ENCODE measurements at regions not wholly inside any gene's neighbourhood (a gene's known extent, or its start where the extent isn't known, plus 50 kb on each side); places are given as distances from the start of the nearest gene placed in this dataset.

- TF ChIP-seq YY1 (IDR thresholded peaks at IDR 0.05; ENCODE audit: insufficient read depth, insufficient read length) (no peak), ZNF274 (IDR thresholded peaks at IDR 0.05; ENCODE audit: low read depth, low read length) (no peak), SUZ12 (IDR thresholded peaks at IDR 0.05; ENCODE audit: extremely low read depth, insufficient read depth, insufficient read length) (no peak)
Observed at GRCh38 chr9:126033956-126034355, 286.8 kb downstream of the PBX3 start.

Measured in NT2/D1 (cell line).